SK-N-SH treated with all-trans-retinoic acid at 6 μM for 48 hours (cell line): ENCODE measurements at regions not wholly inside any gene's neighbourhood (a gene's known extent, or its start where the extent isn't known, plus 50 kb on each side); places are given as distances from the start of the nearest gene placed in this dataset.

ENCODE experiments used
- ATAC-seq: fragments of 200-7000 bp; cut with Tn5 transposase; 3 replicates; pipeline ENCODE4 v1.9.1; 2020; ENCODE audit warnings: mild to moderate bottlenecking, moderate library complexity
- ARNTL ChIP-seq: fragments of 450-650 bp; formaldehyde crosslinking; IDR thresholded peaks from 2 replicates; pipeline ENCODE4 v1.5.0; 2020; ENCODE audit warnings: low read depth, mild to moderate bottlenecking, moderate library complexity, borderline replicate concordance
- BACH2 ChIP-seq: fragments of 250-450 bp; sonication (Bioruptor Pico); IDR thresholded peaks from 2 replicates; pipeline ENCODE4 v1.9.0; 2021; ENCODE audit warnings: mild to moderate bottlenecking, borderline replicate concordance
- CREB5 ChIP-seq: fragments of 250-450 bp; sonication (Bioruptor Pico); IDR thresholded peaks from 2 replicates; pipeline ENCODE4 v1.5.1; 2020; ENCODE audit warnings: low read depth, mild to moderate bottlenecking, moderate library complexity
- CSDC2 ChIP-seq: fragments of 250-450 bp; sonication (Bioruptor Pico); IDR thresholded peaks from 2 replicates; pipeline ENCODE4 v1.5.0; 2020; ENCODE audit warnings: mild to moderate bottlenecking, moderate library complexity
- ESRRG ChIP-seq: fragments of 250-450 bp; sonication (Bioruptor Pico); IDR thresholded peaks from 2 replicates; pipeline ENCODE4 v1.6.1; 2021; ENCODE audit warnings: mild to moderate bottlenecking
- GLIS3 ChIP-seq: fragments of 250-450 bp; sonication (Bioruptor Pico); IDR thresholded peaks from 2 replicates; pipeline ENCODE4 v1.5.0; 2020; ENCODE audit warnings: mild to moderate bottlenecking, moderate library complexity
- ISL1 ChIP-seq: fragments of 250-450 bp; sonication (Bioruptor Pico); IDR thresholded peaks from 2 replicates; pipeline ENCODE4 v2.1.2; 2022; ENCODE audit warnings: mild to moderate bottlenecking, moderate library complexity
- OSR1 ChIP-seq: fragments of 250-450 bp; sonication (Bioruptor Pico); IDR thresholded peaks from 2 replicates; pipeline ENCODE4 v1.8.0; 2022; ENCODE audit warnings: moderate library complexity, mild to moderate bottlenecking, inconsistent platforms
- POU6F1 ChIP-seq: fragments of 250-450 bp; sonication (Bioruptor Pico); IDR thresholded peaks from 2 replicates; pipeline ENCODE4 v1.8.0; 2021; ENCODE audit warnings: low read depth, mild to moderate bottlenecking, moderate library complexity, borderline replicate concordance
- PPARA ChIP-seq: fragments of 250-450 bp; sonication (Bioruptor Pico); IDR thresholded peaks from 2 replicates; pipeline ENCODE4 v1.5.0; 2020; ENCODE audit warnings: mild to moderate bottlenecking, borderline replicate concordance
- RARB ChIP-seq: fragments of 250-450 bp; sonication (Bioruptor Pico); IDR thresholded peaks from 2 replicates; pipeline ENCODE4 v1.8.0; 2021; ENCODE audit warnings: mild to moderate bottlenecking, moderate library complexity
- SNAI2 ChIP-seq: fragments of 250-450 bp; sonication (Bioruptor Pico); IDR thresholded peaks from 2 replicates; pipeline ENCODE4 v1.5.0; 2020; ENCODE audit warnings: mild to moderate bottlenecking, moderate library complexity
- TCF4 ChIP-seq: fragments of 250-450 bp; sonication (Bioruptor Pico); IDR thresholded peaks from 2 replicates; pipeline ENCODE4 v1.8.0; 2021; ENCODE audit warnings: mild to moderate bottlenecking, moderate library complexity, borderline replicate concordance
- TOX ChIP-seq: fragments of 250-450 bp; sonication (Bioruptor Pico); IDR thresholded peaks from 2 replicates; pipeline ENCODE4 v1.8.0; 2021; ENCODE audit warnings: mild to moderate bottlenecking, moderate library complexity, borderline replicate concordance
- ZC3H10 ChIP-seq: fragments of 250-450 bp; sonication (Bioruptor Pico); IDR thresholded peaks from 2 replicates; pipeline ENCODE4 v1.5.1; 2021; ENCODE audit warnings: mild to moderate bottlenecking, moderate library complexity
- ZFP3 ChIP-seq: fragments of 250-450 bp; sonication (Bioruptor Pico); IDR thresholded peaks from 2 replicates; pipeline ENCODE4 v1.5.0; 2020; ENCODE audit warnings: mild to moderate bottlenecking, moderate library complexity
- ZFP30 ChIP-seq: fragments of 450-650 bp; formaldehyde crosslinking; IDR thresholded peaks from 2 replicates; pipeline ENCODE4 v1.5.0; 2022; ENCODE audit warnings: mild to moderate bottlenecking, moderate library complexity
- ZNF565 ChIP-seq: fragments of 450-650 bp; formaldehyde crosslinking; conservative IDR thresholded peaks from 2 replicates; pipeline ENCODE4 v1.5.0; 2020; ENCODE audit warnings: low read depth, mild to moderate bottlenecking, moderate library complexity
- ZNF8 ChIP-seq: fragments of 450-650 bp; formaldehyde crosslinking; IDR thresholded peaks from 2 replicates; pipeline ENCODE4 v1.5.0; 2020; ENCODE audit warnings: mild to moderate bottlenecking, moderate library complexity
- TF ChIP-seq, protein P1 (sequence below): fragments of 250-450 bp; sonication (Bioruptor Pico); IDR thresholded peaks from 2 replicates; pipeline ENCODE4 v1.5.0; 2020; ENCODE audit warnings: mild to moderate bottlenecking, moderate library complexity
- TF ChIP-seq, protein P2 (sequence below): fragments of 250-450 bp; sonication (Bioruptor Pico); IDR thresholded peaks from 2 replicates; pipeline ENCODE4 v1.5.1; 2021; ENCODE audit warnings: mild to moderate bottlenecking, moderate library complexity

- ATAC-seq = no peak
- TF ChIP-seq RARB (CRISPR knock-in tag) = no peak
- TF ChIP-seq OSR1 (CRISPR knock-in tag) = no peak
- TF ChIP-seq GLIS3 (CRISPR knock-in tag) = no peak
- TF ChIP-seq ISL1 (CRISPR knock-in tag) = no peak
- TF ChIP-seq SNAI2 (CRISPR knock-in tag) = no peak
- TF ChIP-seq ZNF565 (CRISPR knock-in tag) = no peak
- TF ChIP-seq, protein P1, sequence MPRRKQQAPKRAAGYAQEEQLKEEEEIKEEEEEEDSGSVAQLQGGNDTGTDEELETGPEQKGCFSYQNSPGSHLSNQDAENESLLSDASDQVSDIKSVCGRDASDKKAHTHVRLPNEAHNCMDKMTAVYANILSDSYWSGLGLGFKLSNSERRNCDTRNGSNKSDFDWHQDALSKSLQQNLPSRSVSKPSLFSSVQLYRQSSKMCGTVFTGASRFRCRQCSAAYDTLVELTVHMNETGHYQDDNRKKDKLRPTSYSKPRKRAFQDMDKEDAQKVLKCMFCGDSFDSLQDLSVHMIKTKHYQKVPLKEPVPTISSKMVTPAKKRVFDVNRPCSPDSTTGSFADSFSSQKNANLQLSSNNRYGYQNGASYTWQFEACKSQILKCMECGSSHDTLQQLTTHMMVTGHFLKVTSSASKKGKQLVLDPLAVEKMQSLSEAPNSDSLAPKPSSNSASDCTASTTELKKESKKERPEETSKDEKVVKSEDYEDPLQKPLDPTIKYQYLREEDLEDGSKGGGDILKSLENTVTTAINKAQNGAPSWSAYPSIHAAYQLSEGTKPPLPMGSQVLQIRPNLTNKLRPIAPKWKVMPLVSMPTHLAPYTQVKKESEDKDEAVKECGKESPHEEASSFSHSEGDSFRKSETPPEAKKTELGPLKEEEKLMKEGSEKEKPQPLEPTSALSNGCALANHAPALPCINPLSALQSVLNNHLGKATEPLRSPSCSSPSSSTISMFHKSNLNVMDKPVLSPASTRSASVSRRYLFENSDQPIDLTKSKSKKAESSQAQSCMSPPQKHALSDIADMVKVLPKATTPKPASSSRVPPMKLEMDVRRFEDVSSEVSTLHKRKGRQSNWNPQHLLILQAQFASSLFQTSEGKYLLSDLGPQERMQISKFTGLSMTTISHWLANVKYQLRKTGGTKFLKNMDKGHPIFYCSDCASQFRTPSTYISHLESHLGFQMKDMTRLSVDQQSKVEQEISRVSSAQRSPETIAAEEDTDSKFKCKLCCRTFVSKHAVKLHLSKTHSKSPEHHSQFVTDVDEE = no peak
- no peak for TF ChIP-seq PPARA (CRISPR knock-in tag)
- no peak for TF ChIP-seq CSDC2 (CRISPR knock-in tag)
Observed at GRCh38 chrX:139234898-139235297, 295.6 kb upstream of the F9 start.

DNA sequence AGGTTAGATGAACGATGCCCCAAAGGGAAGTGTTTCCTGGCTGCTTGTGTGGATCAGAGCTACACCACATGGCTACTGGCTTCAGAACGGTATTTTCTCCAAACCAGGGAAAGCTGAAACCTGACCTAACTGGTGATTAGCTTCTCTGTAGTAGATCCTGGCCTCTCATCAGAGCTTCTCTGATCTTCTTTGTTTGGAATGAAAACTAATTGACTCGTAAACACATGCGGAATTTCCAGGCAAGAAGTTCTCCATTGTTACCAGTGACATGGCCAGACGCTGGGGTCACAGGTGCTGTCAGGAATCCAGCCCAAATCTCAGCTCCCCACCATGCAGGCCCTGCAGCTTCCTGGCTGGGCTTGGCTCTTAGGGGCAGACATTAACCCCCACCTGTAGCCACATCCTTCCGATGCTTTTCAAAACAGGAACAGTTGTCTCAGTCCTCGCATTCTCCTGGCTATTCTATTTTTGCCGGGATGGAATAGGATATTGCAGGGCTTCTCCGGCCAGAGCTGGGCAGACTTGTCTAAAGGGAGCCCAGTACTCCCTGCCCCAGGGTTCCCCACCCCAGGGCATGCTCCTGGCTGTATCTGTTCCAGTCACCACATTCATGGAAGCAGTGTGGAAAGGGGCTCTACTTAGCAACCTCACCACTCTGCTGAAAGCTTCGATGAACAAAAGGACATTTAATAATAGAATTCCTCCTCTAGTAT lies 305.4 kb upstream of the F9 start:
- TF ChIP-seq RARB (CRISPR knock-in tag) (no peak), ZNF8 (no peak), ISL1 (CRISPR knock-in tag) (no peak), CREB5 (no peak), CSDC2 (CRISPR knock-in tag) (no peak), GLIS3 (CRISPR knock-in tag) (no peak)
- no peak for ATAC-seq

DNA sequence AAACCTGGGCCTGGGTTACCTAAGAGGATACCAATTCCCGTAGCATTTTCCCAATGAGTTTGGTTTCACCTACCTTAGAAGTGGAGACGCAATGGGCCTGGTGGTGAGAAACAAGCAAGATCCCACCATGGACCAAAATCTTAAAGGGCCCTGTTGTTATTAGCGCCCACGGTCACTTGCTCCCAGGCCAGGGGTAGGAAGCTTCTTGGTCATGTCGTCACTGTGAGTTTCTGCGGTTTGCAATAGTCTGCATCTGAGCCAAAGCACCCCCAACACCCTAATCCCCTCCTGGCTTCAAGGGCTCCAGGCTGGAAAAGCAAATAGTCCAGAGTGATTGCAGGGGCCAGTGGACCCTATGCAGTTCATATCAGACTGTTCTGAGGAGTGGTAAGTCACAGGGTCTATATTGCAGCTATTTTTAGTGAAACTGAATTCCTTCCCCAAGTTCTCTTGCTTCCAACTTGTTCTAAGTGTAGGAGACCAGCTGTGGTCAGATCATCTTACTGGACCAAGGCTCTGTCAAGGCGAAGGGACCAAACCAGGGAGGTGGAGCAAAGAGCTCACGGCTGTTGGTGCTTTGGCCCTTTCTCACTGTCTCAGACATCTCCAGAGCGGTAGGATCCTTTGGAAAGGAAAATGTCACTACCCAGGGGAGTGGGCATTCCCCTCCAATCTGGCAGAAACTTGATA lies 307.9 kb upstream of the F9 start:
- TF ChIP-seq ARNTL = no peak
- no peak for TF ChIP-seq PPARA (CRISPR knock-in tag)
- TF ChIP-seq ISL1 (CRISPR knock-in tag) = no peak
- no peak for TF ChIP-seq BACH2 (CRISPR knock-in tag)
- no peak for TF ChIP-seq ESRRG (CRISPR knock-in tag)
- no peak for TF ChIP-seq GLIS3 (CRISPR knock-in tag)
- ATAC-seq = no peak

- TF ChIP-seq BACH2 (CRISPR knock-in tag) (no peak), SNAI2 (CRISPR knock-in tag) (no peak), ISL1 (CRISPR knock-in tag) (no peak), ZFP3 (CRISPR knock-in tag) (no peak), ZC3H10 (CRISPR knock-in tag) (no peak), ARNTL (no peak), CSDC2 (CRISPR knock-in tag) (no peak), TCF4 (CRISPR knock-in tag) (no peak), OSR1 (CRISPR knock-in tag) (no peak), PPARA (CRISPR knock-in tag) (no peak), TOX (CRISPR knock-in tag) (no peak), ZNF8 (no peak), RARB (CRISPR knock-in tag) (no peak), ESRRG (CRISPR knock-in tag) (no peak), ZFP30 (CRISPR knock-in tag) (no peak)
- no peak for ATAC-seq
Observed at GRCh38 chrX:139213241-139213709, 317.3 kb upstream of the F9 start.

GRCh38 chrX:139211568-139212182 lies 318.9 kb upstream of the F9 start:
- no peak for ATAC-seq
- TF ChIP-seq CSDC2 (CRISPR knock-in tag) (no peak), ZC3H10 (CRISPR knock-in tag) (no peak), POU6F1 (CRISPR knock-in tag) (no peak), RARB (CRISPR knock-in tag) (no peak), GLIS3 (CRISPR knock-in tag) (no peak), TOX (CRISPR knock-in tag) (no peak), SNAI2 (CRISPR knock-in tag) (no peak), ISL1 (CRISPR knock-in tag) (no peak)
- TF ChIP-seq, protein P1 = no peak
- TF ChIP-seq, protein P2, sequence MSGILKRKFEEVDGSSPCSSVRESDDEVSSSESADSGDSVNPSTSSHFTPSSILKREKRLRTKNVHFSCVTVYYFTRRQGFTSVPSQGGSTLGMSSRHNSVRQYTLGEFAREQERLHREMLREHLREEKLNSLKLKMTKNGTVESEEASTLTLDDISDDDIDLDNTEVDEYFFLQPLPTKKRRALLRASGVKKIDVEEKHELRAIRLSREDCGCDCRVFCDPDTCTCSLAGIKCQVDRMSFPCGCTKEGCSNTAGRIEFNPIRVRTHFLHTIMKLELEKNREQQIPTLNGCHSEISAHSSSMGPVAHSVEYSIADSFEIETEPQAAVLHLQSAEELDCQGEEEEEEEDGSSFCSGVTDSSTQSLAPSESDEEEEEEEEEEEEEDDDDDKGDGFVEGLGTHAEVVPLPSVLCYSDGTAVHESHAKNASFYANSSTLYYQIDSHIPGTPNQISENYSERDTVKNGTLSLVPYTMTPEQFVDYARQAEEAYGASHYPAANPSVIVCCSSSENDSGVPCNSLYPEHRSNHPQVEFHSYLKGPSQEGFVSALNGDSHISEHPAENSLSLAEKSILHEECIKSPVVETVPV = no peak
